NCI-H2171 (cell line): ENCODE measurements at regions not wholly inside any gene's neighbourhood (a gene's known extent, or its start where the extent isn't known, plus 50 kb on each side); places are given as distances from the start of the nearest gene placed in this dataset.
"Not testable (repeated sequence)": the region's sequence is repeated elsewhere in the genome, so short reads cannot be mapped to it uniquely, and the experiment has no call there.

Experiments used
- DNase-seq: peaks from one replicate; lab custom pipeline; 2025; lab: John Stamatoyannopoulos, UW

DNA sequence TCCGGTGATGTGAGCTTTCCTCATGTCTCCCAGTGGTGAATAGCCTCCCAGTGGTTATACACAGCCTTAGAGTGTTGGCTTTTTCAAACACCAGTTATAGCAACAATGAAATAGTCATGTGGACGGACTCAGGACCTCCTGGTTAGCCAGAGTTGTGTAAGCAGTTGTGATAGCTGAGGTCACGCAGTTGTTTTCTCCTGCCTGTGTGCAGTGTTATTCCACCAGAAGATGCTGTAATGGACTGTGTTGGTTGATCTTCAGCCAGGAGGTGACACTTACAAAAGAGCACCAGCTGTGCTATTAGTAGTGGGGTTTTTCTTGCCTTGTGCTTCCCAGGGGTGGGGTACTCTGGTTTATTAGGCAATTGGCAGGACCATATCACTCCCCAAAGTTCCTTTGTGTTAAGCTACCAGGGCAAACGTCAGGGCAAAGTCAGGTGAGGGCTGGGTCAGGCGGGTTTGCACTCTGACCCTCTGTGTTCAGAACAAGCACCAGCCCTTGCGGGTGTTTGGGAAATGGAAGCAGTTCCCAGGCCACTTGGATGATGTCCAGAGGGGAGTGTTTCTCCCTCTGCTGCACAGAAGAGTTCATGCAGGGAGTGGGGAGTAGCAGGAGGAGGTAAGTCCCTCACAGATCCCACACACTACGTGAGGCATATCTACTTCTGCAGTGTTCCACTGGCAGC lies 252.6 kb downstream of the TMEM47 start:
- no peak for DNase-seq

DNA sequence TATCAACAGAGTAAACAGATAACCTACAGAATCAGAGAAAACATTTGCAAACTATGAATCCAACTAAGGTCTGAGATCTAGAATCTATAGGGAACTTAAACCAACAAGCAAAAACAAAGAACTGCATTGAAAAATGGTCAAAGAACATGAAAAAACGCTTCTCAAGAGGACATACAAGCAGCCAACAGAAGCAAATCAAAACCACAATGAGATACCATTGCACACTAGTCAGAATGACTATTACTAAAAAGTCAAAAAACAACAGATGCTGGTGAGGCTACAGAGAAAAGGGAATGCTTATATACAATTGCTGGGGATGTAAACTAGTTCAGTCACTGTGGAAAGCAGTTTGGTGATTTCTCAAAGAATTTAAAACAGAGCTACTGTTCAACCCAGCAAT lies 255.7 kb downstream of the TMEM47 start:
- DNase-seq, result no peak

GRCh38 chrX:34382416-34382815 lies 250.3 kb upstream of the FAM47A start:
- DNase-seq, result no peak

DNA sequence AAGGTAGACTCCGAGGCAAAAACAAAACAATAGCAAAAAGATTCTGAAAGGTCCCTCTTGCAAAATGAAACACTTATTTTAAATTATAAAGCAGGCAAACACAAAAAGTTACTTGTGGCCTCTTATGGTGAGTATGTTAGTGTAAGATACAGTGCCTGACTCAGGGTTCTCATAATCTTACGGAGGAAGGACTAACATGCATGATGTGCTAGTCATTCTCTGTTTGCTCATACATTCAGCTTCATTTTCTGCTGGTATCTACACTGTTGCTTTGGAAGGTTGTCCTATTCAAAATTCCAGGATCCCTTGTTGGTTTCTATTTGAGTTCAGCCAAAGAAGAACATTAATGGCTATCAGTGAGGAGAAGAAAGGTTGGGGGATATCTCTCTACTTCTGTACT lies 249.1 kb upstream of the FAM47A start:
- no peak for DNase-seq

DNA sequence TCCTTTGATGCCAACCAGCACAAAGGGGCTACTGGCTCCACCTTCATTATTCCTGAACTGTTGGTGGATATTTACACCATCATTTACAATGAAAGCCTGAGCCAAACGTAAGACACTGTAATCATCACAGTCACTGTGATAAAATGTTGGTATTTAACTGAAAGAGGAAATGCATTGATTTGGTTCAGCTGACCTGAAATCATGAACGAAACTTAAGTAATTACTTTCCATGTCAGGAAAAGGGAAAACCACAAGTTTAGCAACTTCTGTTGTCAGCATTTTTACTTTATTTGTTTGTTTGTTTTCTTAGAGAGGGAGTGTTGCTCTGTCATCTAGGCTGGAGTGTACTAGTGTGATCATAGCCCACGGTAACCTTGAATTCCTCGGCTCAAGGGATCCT lies 247.8 kb upstream of the FAM47A start:
- DNase-seq, result no peak

- no peak for DNase-seq
These were observed 245.5 kb upstream of the FAM47A start for GRCh38 chrX:34377645-34378044.

- DNase-seq, result no peak
These were observed 239.6 kb upstream of the FAM47A start for GRCh38 chrX:34371754-34372153.

GRCh38 chrX:34365471-34365870 lies 233.4 kb upstream of the FAM47A start:
- DNase-seq, result no peak

- no peak for DNase-seq
These were observed 218.6 kb upstream of the FAM47A start for GRCh38 chrX:34350561-34351335.

- no peak for DNase-seq
These were observed 210.9 kb upstream of the FAM47A start for GRCh38 chrX:34343001-34343400.

GRCh38 chrX:34341814-34342213 lies 209.7 kb upstream of the FAM47A start:
- DNase-seq, result no peak

DNA sequence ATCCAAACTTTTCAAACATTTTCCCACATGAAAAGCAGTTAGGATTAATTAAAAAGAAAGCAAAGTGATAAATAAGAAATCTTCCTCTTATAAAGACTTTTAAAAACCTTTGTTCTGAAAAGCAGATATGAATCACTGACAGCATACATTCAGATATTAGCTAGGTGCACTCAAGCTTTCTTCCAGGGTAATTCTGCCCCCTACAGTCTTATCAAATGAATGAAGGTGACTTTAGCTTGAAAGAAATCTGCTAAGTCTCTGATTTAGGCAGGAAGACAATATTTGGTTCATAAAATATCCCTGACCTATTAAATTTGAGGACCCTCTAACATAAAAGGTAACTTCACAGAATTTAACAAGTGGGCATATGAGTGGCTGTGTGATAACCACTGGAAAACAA lies 209.1 kb upstream of the FAM47A start:
- no peak for DNase-seq

- no peak for DNase-seq
These were observed 205.9 kb upstream of the FAM47A start for GRCh38 chrX:34338046-34338445.

DNA sequence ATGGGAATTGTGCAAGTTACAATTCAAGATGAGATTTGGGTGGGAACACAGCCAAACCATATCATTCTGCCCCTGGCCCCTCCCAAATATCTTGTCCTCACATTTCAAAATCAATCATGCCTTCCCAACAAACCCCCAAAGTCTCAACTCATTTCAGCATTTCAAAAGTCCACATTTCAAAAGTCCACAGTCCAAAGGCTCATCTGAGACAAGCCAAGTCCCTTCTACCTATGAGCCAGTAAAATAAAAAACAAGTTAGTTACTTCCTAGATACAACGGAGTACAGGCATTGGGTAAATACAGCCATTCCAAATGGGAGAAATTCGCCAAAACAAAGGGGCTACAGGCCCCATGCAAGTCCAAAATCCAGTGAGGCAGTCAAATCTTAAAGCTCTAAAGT lies 203.3 kb upstream of the FAM47A start:
- not testable (repeated sequence) for DNase-seq

DNA sequence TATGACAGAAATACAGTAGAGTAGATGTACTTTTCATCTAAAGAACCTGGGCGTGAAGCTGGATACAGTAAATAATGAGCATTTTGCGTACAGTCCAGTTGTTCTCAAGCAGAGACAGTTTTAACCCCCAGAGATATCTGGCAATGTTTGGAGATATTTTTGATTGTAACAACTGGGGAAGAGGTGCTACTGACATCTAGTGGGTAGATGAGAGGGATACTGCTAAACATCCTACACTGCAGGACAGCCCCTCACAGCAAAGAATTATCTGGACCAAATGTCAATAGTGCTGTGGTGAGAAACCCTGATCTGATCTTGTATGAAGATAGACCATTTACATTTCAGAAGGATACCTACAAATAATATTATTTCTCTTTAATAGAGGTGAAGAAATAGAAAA lies 200.2 kb upstream of the FAM47A start:
- no peak for DNase-seq

DNA sequence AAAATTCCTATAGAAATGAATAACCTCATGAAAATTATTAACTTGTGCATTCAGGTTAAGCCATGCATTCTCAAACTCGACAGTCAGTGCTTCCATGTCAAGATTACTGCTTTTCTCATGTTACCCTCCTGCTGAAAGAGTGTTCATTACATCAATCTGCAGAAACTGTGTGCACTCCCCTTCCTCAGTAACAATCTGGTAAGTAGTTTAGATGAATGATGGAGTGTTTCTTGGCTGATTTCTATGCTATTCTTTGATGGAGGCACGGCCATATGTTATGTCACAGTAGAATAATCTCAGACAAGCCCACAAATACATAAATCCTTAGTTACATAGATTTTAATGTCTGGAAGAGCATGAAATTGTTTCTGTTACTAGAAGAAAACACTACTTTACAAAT lies 193.3 kb upstream of the FAM47A start:
- no peak for DNase-seq

GRCh38 chrX:34320424-34320823 lies 188.3 kb upstream of the FAM47A start:
- DNase-seq, result not testable (repeated sequence)

GRCh38 chrX:34300871-34301270 lies 168.8 kb upstream of the FAM47A start:
- DNase-seq, result peak; percentile 5

- DNase-seq, result no peak
These were observed 167.4 kb upstream of the FAM47A start for GRCh38 chrX:34299451-34299967.

DNA sequence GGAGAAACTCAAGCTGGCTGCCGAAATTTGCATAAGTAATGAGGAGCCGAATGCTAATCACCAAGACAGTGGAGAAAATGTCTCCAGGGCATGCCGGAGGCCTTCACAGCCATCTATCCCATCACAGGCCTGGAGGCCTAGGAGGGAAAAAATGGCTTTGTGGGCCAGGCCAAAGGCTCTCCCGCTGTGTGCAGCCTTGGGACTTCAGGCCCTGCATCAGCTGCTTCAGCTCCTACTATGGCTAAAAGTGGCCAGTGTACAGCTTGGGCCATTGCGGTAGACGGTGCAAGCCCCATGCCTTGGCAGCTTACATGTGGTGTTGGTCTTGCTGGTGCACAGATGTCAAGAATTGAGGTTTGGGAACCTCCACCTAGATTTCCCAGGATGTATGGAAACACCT lies 162.6 kb upstream of the FAM47A start:
- no peak for DNase-seq

GRCh38 chrX:34288782-34289181 lies 156.7 kb upstream of the FAM47A start:
- no peak for DNase-seq

DNA sequence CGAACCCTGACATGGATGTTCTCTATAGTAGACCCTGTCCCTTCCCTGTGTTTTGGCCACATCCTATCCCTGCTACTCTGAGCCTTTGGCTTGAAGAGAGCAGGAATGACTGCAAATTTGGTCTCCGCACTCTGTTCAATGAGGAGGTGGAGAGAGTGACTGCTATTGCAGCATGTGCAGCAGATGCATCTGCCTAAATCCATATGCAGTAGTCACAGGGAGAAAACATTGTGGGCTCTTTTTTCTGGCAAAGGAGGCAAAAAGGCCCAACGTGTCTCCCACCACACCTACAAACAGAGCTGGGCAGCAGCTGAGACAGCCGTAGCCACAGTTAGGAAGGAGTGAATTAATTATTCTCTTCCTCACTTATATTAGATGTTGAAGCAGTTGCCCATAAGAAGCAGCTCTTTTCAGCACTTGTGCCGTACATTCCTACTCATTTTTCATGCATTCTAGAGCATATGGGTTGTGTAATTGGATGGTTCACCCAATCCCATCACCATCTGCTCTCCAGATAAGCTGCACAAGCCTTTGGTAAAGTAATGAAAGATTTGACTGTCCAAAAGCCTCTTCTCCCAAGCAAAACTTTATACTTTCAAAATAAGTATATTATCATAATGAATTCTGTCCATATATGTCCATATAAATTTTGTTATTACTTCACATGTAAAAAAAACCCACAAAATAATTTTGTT lies 147.9 kb upstream of the FAM47A start:
- DNase-seq, result no peak

GRCh38 chrX:34275699-34276098 lies 143.6 kb upstream of the FAM47A start:
- DNase-seq, result no peak
